Mucosa of gallbladder (tissue), 1 donor: ENCODE measurements at regions not wholly inside any gene's neighbourhood (a gene's known extent, or its start where the extent isn't known, plus 50 kb on each side); places are given as distances from the start of the nearest gene placed in this dataset.

Source experiments
- DNase-seq: peaks from one replicate; pipeline ENCODE4 v3.0.0-alpha.2; 2020; ENCODE audit warnings: low spot score
- donor health status: DM: no; HTN: no; CAD: no.

DNA sequence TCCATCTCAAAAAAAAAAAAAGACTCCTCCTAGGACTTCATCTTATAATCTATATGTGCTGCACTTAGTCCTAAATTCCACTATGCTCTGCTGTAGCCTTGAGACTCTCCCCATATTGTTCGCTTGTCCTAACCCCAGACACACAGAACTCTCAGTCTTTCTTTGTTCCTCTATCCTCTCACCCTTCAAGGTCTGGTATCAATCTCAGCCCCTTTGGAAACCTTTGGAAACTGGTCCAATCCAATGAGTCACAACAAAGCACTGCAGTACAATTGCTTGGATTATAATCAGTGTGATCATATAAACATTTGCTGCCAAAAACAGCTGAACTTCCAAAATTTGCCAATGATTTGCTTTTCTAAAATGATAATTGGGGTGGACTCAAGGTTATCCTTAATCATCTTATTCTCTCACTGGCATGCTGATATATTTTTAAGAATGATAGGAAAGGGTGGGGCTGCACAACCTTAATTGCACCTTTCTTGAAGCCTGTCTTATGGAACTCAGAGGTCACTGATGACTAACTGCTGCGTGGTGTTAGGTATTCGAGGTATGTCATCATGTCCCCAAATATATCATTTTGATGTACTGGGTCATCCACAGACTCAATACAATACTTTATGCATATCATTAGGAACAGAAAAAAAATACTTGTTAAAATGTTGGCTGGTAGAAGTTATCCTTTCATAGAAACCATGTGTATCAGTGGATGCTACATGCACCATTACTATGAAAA lies 756.7 kb downstream of the NR2F2 start:
- DNase-seq, result no peak

DNA sequence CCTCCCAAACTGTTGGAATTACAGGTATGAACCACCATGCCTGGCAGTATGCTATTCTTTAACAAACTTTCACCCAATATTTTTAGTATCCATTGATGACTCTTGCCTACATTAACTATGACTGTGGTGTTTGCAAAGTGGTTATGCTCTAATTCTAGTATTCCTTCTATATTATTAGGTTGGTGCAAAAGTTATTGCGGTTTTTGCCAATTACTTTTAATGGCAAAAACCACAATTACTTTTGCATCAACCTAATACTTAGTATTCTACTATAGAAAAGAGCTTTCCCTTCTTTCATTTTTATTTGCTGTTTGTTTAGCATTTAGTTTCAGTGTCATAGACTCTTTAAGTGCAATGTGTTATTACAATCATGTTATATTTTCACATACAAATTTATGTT lies 760.6 kb downstream of the NR2F2 start:
- DNase-seq, result no peak

DNA sequence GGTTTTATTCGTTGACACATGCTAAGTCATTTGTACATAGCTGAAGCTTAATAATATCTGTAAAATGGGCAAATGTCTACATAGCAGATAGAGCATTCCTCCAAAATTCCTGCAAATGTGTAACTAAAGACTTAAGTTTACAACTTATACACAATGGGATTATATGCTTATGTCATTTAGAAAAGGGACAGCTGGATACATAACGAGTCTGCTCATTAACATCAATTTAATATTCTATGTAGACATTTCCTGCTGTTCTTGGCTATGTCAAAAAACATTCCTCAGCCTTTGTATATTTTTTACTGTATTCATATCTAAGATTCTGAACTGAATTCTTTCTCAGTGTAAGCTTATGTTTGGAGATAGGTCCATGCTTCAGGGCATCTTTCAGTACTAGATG lies 762.2 kb downstream of the NR2F2 start:
- DNase-seq, result no peak

DNA sequence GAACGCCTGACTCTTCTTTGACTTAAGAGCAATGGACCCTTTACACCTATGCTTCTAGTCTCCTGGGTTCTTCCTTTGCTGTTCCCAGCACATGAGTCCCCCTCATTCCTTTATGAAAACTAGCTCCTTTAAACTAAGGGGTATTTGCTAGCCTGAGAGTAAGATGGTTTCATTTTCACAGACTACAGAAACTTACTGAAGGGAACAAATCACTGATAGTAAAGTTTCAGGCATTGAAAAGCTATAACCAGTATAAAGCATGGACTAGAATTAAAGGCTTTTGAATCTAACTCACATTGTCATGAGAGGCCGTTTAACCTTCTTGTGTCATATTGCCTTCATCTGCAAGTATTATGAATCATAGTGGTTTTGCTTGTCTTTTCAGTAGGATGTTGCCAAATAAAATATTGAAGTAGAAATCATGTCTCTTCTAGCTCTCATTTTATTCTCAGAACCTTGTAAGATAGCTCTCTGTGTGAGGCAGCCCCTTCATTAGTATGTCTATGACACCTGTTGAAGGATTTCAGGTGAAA lies 765.9 kb downstream of the NR2F2 start:
- DNase-seq, result no peak

DNA sequence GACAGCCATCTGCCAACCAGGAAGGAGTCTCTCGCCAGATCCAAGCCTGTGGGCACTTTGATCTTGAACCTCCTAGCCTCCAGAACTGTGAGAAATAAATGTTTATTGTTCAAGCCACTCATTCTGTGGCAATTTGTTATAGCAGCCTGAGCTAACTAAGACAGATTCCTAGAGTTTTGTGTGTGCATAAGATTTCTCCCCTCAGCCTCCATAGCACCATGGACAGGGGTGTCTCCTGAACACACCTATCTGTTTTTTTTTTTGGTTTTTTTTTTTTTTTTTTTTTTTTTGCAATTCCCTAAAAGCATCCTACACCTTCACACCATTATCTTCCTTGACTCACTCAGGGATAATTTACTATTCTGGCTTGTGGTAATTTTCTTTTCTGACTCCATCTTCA lies 768.5 kb downstream of the NR2F2 start:
- DNase-seq, result no peak

DNA sequence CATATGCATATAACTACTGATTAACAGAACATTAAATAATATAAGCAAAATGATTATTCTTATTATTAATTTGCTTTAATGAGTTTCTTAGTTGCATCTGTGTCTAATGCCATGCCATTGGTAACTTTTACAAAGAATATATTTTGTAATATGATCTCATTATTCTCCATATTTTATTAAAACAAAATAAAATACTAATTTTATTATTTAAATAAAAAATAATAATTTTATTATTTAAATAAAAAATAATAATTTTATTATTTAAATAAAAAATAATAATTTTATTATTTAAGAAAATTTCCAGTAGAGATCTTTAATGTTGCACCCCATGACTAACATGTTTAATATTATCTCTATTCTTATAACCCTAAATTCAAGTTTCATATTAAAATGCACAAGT lies 771.1 kb downstream of the NR2F2 start:
- DNase-seq, result no peak

DNA sequence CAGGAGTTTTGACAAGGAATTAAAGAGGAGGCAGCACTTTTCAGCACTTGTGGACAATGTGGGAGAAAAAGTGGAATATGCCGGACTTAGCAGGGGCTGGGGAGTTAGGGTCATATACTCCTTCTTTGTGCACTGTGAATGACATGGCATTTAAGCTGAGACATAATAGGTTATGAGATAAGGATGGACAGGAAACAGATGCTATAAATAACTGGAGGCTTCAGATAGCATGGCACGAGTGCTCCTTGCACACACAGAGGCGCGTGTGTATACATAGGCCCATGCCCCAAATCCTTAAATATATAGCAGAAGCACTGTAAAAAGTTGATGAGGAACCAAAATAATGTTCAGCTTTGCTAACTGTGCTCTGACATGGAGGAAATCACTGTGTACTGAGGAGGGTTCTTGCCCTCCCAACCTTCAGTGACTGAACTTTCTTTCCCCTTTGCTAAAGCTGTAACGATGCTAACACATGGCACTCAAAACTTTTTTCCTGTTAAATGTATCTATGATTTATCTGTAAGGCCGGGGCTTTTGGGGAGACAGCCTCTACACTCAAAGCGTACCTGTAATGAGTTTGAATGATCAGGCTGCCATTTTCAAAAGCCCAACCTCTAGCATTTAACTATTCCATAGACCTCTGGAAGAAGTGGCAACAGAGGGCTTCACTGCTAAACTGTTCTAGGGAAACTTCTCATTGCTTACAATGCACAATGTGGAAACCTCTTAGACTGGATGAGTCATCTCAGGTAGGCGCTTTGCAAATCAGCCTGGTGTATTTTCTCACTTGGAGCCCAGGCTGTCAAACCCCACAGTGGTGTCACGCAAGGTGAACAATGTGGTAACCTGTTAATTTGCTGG lies 784.6 kb downstream of the NR2F2 start:
- DNase-seq, result no peak

DNA sequence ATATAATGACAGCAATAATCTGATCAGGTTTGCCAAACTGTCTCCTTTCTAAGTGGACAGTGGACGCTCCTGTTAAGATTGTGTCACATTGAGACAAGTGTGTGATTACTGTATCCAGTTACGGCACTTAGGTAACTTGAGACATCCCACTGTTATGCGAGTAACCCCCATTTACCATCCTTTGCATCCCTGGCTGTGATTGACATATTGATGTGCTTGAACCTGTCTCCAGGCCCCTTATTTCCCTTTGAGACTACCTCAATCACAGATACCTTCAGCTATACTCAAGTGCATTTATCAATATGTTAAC lies 785.2 kb downstream of the NR2F2 start:
- DNase-seq, result no peak

DNA sequence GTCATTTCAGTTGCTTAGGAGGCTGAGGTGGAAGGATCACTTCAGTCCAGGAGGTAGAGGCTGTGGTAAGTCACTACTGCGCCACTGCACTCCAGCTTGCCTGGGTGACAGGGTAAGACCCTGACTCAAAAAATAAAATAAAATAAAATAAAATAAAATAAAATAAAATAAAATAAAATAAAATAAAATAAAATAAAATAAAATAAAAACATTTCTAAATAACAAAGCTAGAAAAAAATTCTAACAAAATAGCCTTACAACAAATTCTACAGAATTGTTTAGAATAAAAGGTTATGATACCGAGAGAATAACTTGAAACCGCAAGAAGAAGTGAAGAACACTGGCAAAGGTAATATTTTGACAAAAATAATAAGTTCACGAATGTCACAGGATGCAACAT lies 794.3 kb downstream of the NR2F2 start:
- DNase-seq, result no peak

DNA sequence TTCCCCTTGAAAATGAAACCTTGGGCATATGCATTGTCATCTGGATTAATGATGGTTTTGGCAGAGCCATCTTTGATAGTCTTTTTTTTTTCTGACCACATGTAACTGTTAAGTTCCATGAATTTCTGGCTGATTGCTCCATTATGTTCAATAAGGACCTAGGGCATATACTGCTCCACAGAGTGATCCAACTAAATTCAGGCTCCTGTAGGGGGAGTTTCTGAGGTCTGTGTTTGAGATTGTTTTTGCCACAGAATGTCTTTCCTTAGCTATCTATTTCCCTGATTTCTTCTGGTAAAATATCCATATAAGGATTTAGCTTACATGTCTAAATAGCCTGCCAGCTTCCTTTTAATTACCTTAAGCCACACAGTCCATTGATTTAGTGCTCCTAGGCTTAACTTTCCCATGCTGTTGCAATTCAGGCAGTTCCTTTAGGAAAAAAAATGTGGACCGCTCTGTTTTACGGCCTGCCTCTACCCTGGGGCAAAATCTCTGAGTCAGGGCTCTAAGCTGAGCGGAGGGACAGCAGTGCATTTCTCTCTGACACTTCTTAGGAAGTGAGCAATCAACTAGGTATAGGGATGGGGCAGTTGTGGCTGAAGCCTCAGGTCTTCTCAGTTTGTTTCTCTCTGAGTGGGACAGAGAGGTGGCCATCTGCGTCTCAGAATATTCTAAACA lies 796.2 kb downstream of the NR2F2 start:
- DNase-seq, result no peak

DNA sequence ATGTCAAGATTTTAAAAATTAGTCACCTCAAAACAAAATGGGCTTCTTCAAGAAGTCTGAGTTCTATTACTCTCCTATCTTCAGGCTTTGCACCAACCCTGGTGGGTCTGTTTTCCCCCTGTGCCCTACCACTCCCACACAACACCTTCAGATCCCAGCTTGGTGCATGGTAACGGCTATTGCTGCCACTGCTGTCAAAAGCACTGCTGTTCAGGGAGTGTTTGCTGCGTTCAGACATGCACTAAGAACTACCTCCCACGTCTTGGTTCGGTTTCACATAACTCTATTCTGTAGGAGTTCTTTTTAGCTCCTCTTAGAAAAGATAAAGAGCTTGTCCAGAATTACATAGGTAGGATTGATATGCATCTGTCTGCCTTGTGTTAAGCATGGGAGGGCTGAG lies 799.2 kb downstream of the NR2F2 start:
- DNase-seq, result no peak

DNA sequence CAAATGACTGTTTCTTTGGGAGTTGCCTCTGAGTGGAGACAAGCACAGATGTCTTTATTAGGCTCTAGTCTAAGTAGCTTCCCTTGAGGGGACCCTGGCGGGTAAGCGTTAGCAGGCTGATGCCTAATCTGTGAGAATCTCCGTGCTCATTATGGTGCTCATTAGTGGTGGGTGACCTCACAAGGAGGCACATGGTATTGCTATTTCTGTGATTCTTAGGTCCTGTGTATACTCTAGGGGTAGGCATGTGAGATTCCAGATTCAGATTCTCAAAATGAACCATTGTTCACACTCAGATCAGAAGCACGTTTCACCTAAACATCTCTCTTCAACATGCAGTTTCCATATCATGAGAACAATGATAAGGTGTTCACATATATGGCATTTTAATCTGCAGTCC lies 809.7 kb downstream of the NR2F2 start:
- DNase-seq, result no peak

DNA sequence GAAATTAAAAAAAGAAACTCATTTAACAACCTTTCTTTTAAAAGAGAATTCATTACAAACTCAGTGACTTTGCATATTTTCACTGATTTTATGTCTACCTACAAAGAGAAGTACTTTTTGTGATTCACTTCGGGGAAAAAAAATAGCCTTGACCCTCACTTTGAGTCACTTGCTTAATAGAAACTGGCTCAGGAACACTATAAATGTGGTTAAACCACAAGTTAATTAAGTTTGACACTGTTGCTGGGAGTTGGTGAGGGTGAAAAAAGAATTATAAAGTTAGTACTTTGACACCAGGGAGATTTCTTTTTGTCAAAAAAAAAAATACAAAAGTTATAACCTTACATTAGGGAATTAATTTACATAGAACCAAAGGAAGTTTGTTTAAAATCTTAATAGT lies 810.9 kb downstream of the NR2F2 start:
- no peak for DNase-seq

DNA sequence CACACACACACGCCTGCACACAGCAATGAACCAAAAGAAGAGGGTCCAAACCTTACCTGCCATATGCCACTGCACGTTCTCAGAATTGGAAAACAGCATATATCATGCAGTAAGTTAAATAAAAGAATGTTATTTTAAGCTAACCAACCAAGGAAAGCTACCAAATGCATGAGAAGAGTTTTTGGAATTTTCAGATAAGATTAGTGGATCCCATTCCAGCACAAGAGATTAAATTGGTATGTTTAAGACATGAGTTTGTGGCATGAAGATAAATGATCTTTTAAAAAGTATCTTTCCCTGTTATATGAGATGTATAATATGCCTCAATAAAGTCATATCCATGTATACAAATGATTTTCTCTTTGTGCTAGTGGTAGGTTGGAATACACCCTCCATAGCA lies 811.4 kb downstream of the NR2F2 start:
- DNase-seq, result no peak

DNA sequence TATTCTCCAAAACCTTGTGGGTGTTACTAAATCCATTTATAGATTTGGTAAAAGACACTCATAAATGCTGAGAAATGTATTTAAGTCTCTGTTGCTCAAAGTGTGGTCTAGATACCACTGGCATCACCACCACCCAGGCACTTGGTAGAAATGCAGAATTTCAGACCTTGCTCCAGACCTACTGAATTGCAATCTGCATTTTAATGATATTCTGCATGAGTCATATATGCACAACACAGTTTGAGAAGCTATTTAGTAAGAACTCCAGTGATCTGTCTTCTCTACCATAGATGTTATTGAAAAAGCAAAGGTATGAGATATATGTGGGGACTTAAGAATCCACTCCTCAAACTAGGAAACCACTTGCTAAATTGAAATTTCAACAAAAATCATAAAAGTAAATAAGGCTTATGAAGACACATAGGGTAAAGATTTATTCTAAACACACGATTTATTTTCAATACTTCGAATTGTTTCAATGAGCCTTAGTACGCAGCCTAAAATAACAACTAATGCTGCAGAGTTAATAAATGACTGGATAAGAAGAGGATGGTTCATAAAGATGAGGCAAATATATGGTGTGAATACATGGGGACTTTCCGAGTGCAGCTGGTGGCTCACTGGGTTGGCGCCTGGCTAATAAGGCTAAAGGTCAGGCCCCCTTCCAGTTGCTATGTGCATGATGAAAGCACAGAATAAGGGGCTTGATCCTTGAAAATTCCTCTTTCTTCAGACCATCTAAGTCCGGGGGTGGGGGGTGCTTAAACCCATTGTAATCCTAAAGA lies 813.3 kb downstream of the NR2F2 start:
- no peak for DNase-seq

DNA sequence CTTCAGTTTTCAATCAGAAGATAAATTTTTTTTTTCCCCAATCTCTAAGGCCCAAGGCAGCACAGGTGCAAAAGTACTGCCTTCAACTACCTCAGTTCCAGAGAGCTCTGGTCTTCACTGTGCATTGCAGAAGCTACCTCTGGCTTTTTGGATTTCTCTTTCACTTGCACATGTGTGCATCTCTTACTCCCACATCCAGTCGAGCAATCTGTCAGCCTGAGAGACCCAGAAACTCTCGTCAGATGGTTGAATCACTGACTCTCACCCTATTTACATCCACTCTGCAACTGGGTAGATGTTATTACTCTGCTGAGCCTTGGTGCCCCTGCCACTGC lies 813.8 kb downstream of the NR2F2 start:
- no peak for DNase-seq

DNA sequence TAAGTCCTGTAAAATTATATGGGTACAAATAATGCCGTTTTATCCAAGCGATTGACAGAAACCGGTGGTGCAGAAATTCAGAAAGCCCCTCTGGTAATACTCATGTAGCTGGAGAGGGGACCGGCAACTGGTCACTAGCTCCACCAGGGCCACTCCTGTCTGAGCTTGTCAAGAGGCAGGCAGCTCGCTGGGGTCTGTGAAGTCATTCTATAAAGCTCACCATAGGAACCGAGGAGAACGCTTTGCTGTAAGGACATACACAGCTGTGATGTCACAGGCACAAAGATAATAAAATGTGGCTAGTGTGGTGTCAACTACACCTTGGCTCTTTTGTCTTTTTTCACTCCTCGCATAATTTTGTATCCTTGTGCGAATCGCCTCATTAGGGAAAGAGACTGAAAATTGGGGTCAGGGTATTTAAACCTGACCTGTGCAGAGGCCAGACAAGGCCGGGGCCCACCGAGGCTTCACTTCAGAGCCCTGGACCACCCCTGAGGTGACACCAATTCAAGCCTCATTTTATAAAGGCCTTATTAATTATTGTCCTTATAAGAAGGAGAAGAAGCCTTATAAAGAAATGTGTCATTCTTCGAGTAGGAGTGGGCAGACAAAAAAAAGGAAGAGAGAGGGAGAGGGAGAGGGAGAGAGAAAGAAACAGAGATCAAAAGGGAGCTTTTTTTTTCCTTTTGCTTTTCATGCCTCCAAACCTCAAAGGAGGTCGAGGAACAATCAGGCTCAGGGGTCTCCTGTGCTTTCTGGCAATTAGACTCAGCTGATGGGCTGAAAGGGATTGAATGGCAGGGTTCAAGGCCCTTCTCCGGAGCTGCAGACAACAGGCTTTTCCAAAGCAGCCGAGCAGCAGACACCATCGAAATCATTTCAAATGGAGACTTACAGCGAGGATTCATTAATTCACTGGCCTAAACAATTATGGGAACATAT lies 813.3 kb upstream of the ARRDC4 start:
- DNase-seq, result no peak

DNA sequence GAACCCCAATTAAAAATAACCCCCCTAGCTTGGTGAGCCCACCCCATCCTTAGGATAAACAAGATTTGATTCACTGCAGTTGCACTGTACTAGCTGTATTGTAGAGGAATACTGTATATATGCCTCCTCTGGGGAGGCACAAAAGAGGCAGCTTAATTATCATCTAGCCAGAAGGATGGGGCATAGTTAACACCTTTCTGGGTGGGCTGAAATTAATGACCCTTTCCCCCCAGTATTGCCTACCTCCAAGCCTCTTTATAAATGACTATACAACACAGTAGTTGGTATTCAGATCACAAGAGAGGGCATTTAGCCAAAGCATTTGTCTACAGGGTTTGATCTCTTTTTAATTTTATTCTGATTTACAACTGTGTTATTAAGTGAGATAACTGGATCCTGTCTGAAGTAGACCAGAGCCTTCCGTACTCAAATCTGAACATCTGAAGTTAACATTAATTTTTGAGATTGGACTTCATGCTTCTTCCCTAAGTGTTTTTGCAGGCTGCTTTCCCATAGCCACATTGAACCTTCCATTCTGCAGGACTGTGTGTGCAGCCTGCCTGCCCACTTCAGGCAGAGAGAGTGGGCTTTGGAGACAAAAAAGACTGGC lies 807.0 kb upstream of the ARRDC4 start:
- DNase-seq, result no peak

DNA sequence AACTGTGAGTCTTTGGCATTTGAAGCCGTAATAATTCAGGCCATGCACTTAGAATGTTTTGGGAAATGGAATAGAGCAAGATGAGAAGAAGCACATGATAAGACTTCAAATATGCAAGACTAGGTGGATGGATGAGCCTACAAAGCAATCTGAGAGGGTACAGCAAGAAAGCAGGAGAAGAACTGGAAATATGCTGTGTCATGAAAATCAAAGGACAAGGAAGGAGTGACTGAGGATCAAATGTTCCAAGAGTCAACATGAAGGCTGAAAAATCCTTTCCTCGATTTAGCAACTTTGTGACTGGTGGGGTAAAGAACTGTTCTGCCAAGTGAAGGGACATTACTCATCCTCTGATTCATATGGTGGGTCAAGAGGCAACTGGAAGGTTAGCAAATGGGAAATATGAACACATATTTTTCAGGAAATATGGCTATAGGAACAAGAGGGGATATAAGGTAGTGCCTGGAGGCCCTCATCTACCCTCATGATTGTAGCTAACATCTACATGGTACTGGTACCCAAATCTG lies 803.7 kb upstream of the ARRDC4 start:
- DNase-seq, result no peak

DNA sequence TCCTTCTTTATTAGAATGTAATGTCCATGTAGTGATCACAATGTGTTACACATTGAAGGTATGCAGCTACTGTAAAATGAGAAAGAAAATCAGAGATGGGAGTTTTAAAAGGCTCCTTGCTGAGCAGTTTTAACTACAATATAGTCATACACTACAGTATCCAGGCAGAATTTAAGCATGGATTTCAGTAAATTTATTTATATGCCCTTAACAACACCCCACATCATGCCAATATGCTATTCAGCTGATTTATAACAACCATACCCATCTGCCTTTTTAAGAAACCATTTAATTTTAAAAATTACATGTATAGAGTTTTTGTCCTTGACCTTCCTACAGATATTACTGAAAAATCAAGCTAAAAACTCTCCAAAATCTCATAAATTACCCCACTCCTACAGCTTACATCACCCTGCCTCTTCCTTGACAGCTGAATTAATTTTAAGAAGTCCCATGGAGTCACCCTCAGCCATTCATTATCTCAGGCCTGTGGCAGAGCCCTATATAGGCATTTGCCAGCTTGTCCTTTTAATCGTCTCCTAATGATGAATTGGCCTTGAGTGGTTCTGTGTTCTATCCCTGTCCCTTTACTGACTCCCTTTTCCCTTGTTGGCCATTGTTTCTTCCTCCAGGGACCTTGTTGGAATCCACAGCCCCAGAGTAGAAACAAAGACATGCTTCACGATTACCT lies 797.6 kb upstream of the ARRDC4 start:
- no peak for DNase-seq
